ENCODE measurements at regions not wholly inside any gene's neighbourhood (a gene's known extent, or its start where the extent isn't known, plus 50 kb on each side); places are given as distances from the start of the nearest gene placed in this dataset.

DNA sequence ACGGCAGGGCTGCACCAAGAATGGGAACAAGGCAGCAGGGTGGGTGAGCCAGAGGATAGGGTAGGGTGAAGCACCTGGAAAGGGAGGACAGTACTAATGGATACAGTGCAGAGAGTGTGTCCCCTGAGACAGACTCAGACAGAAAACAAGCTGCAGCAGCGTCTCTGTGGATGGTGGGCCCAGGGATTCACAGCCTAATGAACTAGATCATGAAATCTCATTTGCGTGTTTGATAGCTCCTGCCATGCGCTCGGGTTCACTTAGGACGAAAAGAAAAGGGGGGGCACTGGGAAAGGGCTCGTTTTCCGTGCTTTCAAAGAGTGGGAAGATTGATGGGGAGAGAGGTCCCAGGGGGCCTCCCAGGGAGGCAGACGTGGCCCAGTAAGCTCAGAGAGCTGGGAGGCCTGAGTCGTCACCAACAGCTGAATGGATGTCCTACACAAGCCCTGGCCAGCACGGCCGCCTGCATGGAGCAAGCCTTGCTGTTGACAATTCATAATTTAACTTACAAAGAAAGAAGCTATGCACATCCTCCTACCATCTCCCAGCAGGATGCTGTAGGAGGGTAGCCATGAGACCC is 446.9 kb downstream of the BCOR start:
- H3K27ac ChIP-seq (ENCODE audit: low read depth, low read length), result no peak overlapping the region
- no peaks in the 10 kb centered on the region for H3K36me3 ChIP-seq (ENCODE audit: control insufficient read depth, low read length)
- H3K9me3 ChIP-seq (ENCODE audit: control insufficient read depth, insufficient read depth, low read length), result no peaks in the 10 kb centered on the region
- H3K4me1 ChIP-seq (ENCODE audit: control insufficient read depth, low read length), result no peaks in the 10 kb centered on the region
- H3K4me2 ChIP-seq (ENCODE audit: low read length), result no peak overlapping the region
- no peak overlapping the region for H3K4me3 ChIP-seq (ENCODE audit: low read length)
- no peaks in the 10 kb centered on the region for H3K27me3 ChIP-seq (ENCODE audit: control insufficient read depth, low read length)
- no peaks in the 10 kb centered on the region for H4K20me1 ChIP-seq (ENCODE audit: control insufficient read depth, insufficient read depth, low read depth, low read length)
- no peaks in the 10 kb centered on the region for H3K79me2 ChIP-seq (ENCODE audit: control insufficient read depth, low read length)
- TF ChIP-seq, protein P1, sequence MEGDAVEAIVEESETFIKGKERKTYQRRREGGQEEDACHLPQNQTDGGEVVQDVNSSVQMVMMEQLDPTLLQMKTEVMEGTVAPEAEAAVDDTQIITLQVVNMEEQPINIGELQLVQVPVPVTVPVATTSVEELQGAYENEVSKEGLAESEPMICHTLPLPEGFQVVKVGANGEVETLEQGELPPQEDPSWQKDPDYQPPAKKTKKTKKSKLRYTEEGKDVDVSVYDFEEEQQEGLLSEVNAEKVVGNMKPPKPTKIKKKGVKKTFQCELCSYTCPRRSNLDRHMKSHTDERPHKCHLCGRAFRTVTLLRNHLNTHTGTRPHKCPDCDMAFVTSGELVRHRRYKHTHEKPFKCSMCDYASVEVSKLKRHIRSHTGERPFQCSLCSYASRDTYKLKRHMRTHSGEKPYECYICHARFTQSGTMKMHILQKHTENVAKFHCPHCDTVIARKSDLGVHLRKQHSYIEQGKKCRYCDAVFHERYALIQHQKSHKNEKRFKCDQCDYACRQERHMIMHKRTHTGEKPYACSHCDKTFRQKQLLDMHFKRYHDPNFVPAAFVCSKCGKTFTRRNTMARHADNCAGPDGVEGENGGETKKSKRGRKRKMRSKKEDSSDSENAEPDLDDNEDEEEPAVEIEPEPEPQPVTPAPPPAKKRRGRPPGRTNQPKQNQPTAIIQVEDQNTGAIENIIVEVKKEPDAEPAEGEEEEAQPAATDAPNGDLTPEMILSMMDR (IDR thresholded peaks at IDR 0.05; ENCODE audit: low read depth, low read length, poor library complexity, severe bottlenecking), result no peak
- no peak for TF ChIP-seq EZH2phosphoT487 (IDR thresholded peaks at IDR 0.05; ENCODE audit: borderline replicate concordance, low read length)
- no peaks in the 10 kb centered on the region for H3F3A ChIP-seq (ENCODE audit: control insufficient read depth, insufficient read depth)
- no peaks in the 10 kb centered on the region for H3K9me2 ChIP-seq (replicated peaks; ENCODE audit: control insufficient read depth, low read length)

DNA sequence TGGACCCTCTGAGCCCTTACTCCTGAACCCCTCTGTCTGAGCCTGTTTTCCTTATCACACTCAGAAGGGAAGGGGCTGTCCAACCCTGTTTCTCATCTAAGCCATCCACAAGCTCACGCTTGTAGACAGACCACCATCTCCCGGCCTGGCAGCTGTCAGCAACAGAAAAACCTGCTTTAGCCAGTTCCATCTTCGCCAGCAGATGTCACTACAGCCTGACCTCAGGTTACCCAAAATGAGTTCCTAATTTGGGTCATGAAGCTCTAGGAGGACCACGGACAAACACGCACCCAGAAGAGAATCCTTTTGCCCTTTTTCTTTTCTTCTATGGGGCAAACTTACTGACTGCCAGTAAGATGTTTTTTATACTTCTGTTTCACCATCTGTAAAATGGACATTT is 445.4 kb downstream of the BCOR start:
- Histone ChIP-seq H3K79me2 (ENCODE audit: control insufficient read depth, low read length) (no peaks in the 10 kb centered on the region), H3K9me3 (ENCODE audit: control insufficient read depth, insufficient read depth, low read length) (no peaks in the 10 kb centered on the region), H3K4me3 (ENCODE audit: low read length) (no peak overlapping the region), H3K27me3 (ENCODE audit: control insufficient read depth, low read length) (no peaks in the 10 kb centered on the region), H3F3A (ENCODE audit: control insufficient read depth, insufficient read depth) (no peaks in the 10 kb centered on the region), H4K20me1 (ENCODE audit: control insufficient read depth, insufficient read depth, low read depth, low read length) (no peaks in the 10 kb centered on the region), H3K36me3 (ENCODE audit: control insufficient read depth, low read length) (no peaks in the 10 kb centered on the region), H3K4me2 (ENCODE audit: low read length) (no peak overlapping the region), H3K4me1 (ENCODE audit: control insufficient read depth, low read length) (no peaks in the 10 kb centered on the region), H3K27ac (ENCODE audit: low read depth, low read length) (no peak overlapping the region), H3K9me2 (replicated peaks; ENCODE audit: control insufficient read depth, low read length) (no peaks in the 10 kb centered on the region)
- no peak for TF ChIP-seq EZH2phosphoT487 (IDR thresholded peaks at IDR 0.05; ENCODE audit: borderline replicate concordance, low read length)
- TF ChIP-seq, protein P1 (IDR thresholded peaks at IDR 0.05; ENCODE audit: low read depth, low read length, poor library complexity, severe bottlenecking), result no peak

DNA sequence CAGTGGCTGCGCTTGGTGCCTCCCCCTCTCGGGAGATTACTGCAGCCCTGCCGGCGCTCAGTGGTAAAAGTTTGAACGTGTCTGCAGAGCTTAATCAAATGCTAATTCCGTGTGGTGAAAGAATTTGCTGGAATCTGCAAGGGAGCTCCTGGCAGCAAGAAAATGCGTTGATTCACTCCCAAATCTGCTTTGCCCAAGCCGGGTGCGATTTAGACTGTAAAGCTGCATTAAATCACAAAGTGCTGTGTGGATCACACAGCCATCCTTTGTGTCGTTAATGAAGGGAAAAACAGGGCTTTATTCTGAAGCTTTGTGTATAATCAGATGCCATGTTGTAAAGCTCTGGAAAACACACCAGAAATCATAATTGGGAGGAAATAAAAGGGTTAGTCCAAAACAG is 444.1 kb downstream of the BCOR start:
- Histone ChIP-seq H3K9me2 (replicated peaks; ENCODE audit: control insufficient read depth, low read length) (no peaks in the 10 kb centered on the region), H3K4me1 (ENCODE audit: control insufficient read depth, low read length) (no peaks in the 10 kb centered on the region), H3K4me2 (ENCODE audit: low read length) (no peak overlapping the region), H3K27ac (ENCODE audit: low read depth, low read length) (no peak overlapping the region), H4K20me1 (ENCODE audit: control insufficient read depth, insufficient read depth, low read depth, low read length) (no peaks in the 10 kb centered on the region), H3F3A (ENCODE audit: control insufficient read depth, insufficient read depth) (no peaks in the 10 kb centered on the region), H3K9me3 (ENCODE audit: control insufficient read depth, insufficient read depth, low read length) (no peaks in the 10 kb centered on the region), H3K4me3 (ENCODE audit: low read length) (no peak overlapping the region), H3K79me2 (ENCODE audit: control insufficient read depth, low read length) (no peaks in the 10 kb centered on the region), H3K36me3 (ENCODE audit: control insufficient read depth, low read length) (no peaks in the 10 kb centered on the region), H3K27me3 (ENCODE audit: control insufficient read depth, low read length) (no peaks in the 10 kb centered on the region)
- TF ChIP-seq EZH2phosphoT487 (IDR thresholded peaks at IDR 0.05; ENCODE audit: borderline replicate concordance, low read length), result no peak
- TF ChIP-seq, protein P1 (IDR thresholded peaks at IDR 0.05; ENCODE audit: low read depth, low read length, poor library complexity, severe bottlenecking), result no peak

All from DOHH2 (cell line).